CD4-positive, alpha-beta T cell treated with Interleukin-10 for 1 hour (primary cell): ENCODE measurements at regions not wholly inside any gene's neighbourhood (a gene's known extent, or its start where the extent isn't known, plus 50 kb on each side); places are given as distances from the start of the nearest gene placed in this dataset.

Source experiments
- DNase-seq: peaks from one replicate; pipeline ENCODE4 v3.0.0-alpha.2; 2020

DNA sequence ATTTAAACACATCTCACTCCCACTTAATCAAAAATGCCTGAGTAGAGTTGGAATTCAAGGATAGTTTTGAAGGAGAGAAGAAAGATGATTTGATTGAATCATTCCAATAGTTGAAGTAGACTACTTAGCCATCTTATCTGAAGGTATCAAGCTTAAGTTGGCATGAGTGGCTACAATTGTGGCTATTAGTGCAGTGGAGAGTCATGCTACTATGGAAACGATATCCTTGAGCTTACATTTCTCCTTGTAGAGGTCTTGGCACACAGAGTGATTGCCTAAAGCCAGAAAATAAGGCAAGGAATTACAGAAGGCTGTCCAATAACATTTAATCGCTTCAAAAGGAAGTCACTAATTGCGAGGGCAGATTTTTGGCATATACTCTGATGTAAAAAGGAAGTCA is 1022.7 kb downstream of the IGSF11 start:
- no peak for DNase-seq

DNA sequence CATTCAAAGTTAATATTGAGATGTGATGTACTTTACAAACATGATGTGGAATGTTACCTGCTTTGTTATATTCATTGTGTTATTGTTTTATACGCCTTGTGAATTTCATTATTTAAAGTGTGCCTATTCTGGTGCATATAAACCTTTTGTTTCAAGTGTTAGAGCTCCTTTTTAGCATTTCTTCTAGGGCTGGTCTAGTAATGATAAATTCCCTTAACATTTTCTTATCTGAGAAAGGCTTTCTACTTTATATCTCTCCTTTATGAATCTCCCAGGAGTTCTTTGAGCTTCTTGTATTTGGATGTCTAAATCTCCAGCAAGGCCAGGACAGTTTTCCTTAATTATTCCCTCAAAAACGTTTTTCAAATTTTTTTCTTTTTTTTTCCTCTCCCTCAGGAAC is 1005.6 kb downstream of the IGSF11 start:
- no peak for DNase-seq

DNA sequence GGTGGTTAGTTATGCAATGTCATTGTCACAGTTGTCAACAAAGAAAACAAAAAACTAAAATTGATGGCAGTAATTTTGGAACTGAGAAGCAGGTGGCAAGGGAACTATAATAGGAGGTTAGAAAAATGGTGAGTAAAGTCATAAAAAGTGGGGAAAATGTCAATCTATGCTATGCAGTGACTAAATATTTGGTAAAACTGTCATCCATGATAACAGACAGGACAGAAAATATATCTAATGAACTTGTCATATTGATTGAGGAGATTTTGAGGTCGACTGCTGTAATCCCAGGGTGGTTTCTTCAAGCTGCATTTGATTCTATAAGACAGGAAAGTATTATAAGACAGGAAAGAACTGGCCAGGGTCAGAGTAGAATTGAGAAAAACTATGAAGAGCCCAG is 998.4 kb downstream of the IGSF11 start:
- no peak for DNase-seq

DNA sequence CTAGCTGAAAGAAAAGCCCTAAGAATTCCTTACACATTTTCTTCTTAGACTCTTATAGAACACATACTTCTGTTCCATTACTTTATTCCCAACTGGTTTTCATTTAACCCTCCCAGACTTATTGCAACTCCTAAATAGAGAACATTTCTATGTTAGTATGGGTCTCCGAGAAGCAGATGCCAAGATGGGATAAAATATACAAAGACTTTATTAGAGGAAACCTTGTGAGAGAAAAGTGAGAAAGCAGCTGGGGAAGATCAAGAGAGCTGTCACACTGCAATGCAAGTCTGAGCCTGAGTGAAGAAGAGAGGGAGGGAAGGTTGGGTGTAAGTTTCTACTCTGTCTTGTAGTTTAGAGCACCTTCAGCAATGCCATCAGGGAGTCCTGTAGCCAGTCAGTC is 979.3 kb downstream of the IGSF11 start:
- DNase-seq = no peak

DNA sequence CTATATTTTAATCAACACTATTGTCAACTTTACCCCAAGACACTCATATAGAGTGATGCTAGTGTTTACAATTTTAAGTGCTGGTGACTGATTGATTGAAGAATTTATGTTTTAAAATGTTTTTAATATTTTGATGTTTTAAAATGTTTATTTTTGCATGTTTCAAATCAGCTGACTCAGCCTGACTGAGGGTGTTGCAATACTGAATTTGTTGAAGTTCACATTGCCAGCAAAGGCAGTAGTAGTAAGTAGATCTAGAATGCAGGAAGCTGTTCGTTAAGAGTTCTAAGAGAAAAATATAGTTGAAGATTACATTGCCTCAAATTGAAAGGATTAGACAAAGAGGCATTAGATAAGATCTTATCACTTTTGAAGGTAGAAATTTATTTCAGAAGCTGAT is 977.6 kb downstream of the IGSF11 start:
- DNase-seq = no peak

DNA sequence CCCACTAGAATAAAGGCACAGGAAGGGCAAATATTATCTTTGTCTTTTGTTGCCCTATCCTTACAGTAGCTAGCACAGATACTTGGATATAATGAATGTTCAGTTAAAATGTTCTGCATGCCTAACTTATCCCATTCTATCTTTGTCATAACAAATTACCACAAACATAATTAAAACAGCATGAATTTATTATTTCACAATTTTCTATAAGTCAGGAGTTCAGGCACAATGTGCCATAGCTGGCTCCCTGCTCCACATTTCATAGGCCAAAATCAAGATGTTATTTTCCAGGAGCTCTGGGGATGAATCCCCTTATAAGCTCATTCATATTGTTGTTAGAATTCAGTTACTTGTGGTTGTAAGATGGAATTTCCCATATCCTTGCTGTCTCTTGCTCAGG is 975.5 kb downstream of the IGSF11 start:
- no peak for DNase-seq

DNA sequence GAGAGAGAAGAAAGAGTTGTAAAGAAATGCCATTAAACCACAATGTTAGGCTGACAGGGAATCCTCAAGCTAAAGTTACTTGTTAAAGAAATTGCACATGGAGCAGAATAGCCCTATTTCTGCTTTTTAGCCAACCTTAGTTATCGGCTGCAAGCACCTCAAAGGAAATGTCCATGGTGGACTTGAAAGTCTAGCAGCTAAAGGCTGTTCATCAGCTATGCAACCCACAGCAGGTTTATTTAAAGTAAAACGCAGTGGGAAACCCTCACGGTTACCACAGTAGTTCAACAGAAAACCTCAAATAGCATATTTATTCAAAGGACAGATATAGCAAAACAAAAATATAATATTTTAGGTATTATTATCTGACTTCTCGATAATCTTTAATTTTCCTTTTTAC is 967.2 kb downstream of the IGSF11 start:
- DNase-seq = no peak

DNA sequence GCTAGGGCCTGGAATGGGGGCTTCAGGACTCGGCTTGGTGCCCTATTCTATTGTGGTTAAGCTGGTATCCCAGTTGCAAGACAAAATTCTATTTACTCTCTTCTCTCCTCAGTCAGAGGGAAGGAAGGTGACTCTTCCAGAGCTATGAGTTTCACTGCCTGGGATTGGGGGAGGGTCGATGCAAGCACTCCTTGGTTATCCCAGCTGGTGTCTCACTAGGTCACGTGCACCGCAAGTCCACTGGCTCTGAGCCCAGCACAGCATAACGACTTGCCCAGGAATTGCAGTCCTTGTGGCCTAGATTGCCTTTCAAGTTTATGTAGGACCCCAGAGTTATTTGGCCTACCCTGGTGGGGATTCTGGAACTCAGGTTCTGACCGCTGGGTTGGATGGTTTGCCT is 958.8 kb downstream of the IGSF11 start:
- no peak for DNase-seq

DNA sequence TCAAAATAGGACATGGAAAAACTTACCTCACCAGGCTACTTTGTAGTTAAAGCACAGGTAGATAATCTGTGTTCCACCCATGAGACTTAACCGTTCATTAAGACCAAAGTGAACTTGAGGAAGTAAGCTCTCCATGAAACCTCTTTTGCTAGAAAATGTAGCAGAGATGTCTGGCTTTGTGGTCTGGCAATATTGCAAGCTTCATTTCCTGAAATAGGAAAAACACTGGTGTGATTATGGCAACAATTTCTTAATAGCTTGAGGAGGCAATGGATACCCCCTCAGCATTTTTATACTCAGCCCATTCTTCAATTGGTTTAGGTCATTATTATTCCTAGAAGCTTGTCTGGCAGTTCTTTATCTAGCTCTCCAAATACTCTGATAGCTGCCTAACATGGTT is 957.3 kb downstream of the IGSF11 start:
- no peak for DNase-seq

DNA sequence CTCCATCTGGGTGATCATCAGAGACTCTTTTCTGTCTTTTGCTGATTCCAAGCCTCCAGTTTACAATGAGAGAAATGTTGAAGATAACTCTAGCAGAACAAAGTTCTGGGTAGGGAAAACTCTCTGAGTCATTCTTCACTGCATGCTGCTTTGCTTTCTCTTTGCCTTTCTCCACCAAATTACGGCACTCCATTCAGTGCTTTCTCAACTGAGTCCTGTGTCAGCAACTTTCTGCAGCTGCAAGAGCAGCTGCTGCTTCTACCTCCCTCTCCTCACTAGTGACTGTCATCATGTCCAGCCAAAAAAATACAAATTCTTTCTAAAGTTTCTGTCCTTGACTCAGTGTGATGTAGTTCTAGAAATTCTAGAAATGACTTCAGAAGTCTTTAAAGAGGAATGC is 953.8 kb downstream of the IGSF11 start:
- DNase-seq = no peak

DNA sequence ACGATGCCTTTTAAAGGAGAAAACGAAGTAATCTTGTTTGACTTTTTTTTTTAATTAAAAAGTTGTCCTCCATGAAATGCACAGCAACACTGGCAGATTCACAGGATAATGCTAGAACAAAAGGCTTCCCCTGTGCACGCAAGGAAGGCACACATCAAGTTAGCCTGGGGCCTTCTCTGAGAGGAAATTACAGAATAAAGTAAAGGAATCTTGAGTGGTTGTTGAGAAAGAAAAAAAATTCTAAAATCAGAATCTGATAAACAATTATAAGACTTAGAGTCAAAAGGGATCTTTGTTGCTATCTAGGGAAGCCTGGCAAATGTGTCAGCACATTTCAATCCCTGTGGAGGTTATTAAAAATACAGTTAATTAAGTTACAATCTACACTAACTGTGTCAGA is 946.0 kb downstream of the IGSF11 start:
- DNase-seq = no peak

DNA sequence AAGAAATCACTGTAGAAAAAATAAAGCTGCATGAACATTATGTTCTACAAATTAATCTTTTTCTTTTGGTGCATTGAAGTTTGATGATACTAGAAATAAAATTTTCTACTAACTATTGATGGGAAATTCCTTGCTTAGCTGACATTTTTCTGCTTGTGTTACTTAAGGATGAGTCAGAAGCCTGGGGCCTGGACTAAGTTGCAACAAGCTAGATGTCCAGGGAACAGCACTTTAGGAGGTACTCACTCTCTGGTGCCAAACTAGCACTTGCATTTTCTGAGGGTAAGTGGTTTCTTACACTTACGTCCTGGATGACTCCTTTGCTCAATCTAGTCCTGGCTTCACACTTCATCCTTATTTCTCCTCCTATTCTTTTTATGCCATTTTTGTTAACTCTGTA is 945.1 kb downstream of the IGSF11 start:
- DNase-seq = no peak

DNA sequence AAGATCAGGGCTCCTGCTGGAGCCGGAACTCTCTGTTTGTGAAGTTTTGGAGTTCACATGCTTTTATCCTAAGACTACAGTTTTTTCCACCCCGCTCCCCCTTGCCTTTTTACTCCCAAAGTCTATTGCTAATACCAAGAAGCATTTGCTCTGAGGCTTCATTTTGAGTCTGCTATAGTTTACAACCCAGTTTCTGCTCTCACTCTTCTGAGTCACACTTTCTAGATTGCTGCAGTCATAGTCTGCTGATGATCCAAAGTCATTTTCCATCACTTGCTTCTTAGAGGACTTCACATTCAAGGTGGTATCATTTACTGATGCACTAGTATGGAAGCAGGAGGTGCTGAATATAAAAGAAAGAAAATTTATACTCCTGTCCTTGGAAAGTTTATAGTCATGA is 937.4 kb downstream of the IGSF11 start:
- no peak for DNase-seq

DNA sequence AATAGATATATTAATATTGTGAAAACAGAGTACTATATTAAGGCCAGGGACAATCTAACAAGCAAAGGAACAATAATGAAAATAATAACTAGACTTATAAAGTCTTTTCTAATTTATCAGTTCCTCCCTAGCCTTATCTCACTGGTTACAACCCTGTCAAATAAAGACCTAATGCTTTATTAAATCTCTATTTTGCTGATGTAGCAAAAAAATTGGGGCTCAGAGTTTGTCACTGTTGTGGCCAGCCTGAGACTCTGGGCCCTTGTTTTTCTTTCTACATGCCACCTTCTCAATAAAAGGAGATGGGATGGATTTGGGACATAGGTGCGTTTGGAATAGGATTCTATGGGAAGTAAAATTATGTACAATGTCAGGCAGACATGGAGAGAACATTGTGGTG is 937.0 kb downstream of the IGSF11 start:
- DNase-seq = no peak

DNA sequence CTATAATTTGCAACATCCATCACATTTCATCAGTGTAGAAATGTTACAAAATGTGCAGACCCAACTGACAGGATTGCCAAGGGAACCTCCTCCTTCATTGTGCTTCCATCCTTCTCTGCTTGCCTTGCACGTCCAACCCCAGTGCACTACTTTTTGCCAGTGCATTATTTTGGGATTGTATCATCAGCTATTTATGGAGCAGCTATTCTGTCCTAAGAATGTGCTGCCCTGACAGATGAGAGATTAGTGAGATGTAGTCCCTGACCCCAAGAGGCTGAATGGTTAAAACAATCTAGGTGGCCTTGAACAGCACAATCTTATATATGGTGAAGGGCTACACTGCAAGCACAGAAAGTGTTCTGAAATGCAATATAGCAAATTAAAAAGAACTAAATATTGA is 935.8 kb downstream of the IGSF11 start:
- no peak for DNase-seq

DNA sequence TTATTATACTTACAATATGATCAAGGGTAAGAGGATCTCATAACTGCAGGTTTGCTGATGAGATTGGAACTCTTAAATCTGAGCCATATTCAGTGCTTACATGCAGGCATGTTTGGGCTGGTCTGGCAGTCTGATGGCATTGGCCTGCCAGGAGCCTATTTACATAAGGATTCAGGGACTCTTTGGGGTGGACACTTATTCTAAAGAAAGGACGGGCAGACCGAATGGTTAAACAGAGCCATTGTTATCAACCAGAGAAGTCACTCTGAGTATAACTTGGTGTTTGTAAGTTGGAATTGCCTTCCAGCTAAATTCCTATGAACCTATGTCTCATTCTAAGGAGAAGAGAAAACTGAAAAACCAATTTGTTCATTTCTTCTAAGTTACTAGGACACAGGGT is 932.8 kb downstream of the IGSF11 start:
- no peak for DNase-seq

DNA sequence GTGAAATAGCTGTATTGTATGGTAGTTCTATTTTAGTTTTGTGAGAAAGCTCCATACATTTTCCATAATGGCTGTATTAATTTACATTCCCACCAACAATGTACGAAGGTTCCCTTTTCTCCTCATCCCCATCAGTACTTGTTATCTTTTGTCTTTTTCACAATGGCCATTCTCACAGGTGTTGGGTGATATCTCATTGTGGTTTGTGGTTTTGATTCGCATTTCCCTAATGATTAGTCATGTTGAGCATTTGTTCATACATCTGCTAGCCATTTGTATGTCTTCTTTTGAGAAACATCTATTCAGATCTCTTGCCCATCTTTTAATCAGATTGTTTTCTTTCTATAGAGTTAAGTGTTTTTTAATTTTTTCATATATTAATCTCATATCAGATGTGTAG is 931.9 kb downstream of the IGSF11 start:
- DNase-seq = no peak

DNA sequence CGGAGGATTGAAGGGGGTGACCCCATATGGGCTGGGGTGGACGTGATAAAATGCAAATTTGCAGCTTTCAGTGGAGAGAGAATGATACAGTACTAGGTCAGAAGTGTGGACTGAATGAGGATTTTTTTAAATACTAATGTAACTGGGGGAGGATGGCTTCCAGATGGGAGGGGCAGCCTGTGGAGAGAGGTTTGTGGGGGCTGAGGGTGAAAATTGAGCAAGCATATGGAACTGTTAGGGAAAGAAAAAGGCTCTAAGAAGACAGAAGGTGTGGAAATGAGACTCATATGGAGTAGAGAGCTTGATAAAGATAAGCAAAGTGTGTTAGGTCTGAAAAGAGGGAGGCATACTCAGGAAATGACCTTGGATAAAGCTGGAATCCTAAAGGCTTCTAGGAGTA is 926.4 kb downstream of the IGSF11 start:
- DNase-seq = no peak

DNA sequence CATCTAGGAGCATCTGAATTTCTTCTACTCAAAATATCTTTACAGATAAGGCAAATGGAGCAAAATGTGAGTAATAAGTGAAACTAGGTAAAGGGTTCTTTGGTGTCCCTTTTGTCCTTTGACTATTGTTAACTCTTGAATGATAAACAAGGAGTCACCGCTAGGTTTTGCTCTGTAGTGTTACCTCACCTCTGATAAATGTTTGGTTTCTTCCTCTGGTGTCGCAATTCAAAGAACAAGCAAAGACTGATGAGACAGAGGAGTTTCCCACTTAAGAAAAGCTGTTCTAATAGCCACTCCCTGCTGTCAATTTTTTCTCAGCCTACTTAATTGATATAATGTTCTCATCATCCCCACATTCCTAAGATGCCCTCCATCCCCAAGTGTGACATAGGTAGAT is 925.9 kb downstream of the IGSF11 start:
- no peak for DNase-seq

DNA sequence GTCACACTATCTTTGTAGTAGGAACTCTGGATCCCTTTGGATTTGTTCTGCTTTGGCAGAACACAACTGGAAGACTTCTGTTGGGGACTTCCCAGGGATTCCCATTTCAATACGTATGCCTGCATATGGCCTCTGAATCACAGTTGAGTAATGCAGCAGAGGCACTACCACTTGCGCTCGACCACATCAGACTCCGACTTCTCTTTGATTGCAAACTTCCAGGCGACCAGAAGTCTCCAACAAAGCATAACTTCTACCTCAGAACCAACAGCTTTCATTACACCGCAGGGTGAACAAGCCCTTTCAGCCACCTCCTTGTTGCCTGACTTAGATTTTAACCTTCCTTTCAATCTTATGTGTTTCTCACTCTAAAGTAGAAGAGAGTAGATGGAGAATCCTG is 924.4 kb downstream of the IGSF11 start:
- DNase-seq = no peak

DNA sequence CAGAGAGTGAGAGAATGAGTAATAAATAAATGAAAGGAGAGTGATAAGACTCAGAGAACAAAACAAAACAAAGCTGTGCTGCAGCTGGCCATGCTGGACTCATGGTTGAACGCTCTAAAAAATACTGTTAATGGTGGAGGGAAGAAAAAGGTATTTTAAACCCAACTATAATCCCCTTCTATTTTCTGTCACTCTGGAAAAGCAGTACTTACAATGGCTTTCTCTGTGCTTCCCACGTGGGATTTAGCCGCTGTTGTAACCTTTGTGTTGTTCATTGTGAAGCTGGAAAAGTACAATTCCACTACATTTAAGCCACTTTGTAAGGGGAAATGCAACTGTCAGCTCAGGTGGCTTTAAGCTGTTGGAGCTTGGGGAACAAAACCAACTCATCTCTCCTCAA is 917.7 kb downstream of the IGSF11 start:
- DNase-seq = no peak

DNA sequence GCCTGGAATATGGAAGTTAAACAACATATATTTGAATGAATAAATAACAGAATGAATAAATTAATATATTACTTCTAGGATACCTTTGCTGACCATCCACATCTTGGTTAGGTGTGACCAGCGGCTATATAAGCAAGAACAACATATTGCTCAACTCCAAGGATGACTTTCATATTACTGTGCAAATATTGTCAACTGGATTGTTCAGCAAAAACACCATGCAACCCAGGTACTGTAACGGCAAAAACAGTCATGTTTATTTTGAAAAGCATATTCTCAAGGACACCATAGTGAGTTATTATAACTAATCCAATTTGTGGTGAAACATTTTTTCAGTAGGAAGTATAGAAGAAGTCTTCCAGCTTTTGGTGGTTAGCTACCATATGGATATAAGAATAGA is 907.9 kb downstream of the IGSF11 start:
- DNase-seq = no peak

DNA sequence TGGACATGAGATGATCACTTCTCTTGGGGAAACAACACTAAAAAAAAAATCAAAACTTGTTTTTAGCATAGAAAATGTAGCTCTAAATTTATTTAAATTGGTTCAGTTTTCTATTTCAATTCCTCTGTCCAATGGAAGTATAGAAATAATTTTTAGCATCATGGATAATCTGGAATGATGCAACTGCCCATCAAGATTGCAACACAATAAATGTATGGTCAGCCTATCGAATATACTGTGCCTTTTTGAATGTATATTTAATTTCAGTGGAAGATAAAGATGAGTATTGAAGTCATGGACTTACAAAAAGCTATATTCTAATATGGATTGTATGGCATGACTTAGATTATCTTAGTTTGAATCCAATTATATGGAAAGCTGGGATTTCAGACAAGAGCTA is 906.7 kb downstream of the IGSF11 start:
- no peak for DNase-seq

DNA sequence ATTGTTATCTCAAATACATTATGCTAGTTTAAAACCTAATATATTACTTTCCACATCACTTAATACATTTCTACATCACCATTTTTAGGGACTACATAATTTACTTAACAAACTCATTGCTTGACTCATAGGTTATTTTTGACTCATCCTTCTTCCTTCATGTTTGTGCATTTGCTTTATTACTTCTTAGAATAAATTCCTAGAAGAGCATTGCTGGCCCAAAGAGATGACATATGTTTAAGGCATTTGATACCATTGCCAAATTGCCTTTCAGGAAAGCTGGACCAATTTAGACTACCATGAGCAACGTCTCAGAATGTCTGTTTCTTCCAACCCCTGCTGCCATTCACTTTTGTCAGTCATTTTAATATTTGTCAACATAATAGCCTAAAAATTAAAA is 905.8 kb downstream of the IGSF11 start:
- no peak for DNase-seq

DNA sequence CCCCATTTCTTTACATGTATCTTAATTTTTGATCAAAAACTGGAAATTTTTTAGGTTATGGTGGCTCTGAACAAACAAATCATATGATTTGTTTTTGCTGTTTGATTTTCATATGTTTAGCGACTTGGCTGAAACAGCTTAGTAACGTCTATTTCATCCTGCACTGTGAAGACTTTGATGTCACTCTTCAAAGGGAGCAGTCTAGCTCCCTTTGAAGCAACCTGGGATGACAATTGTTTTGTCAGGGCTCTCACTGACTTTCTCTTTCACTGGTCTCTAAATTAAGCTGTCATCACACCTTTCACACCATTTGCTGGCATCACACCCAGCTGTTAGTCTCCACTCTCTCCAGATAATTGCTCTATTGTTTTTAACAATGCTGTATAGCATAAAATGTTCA is 896.9 kb downstream of the IGSF11 start:
- DNase-seq = no peak

DNA sequence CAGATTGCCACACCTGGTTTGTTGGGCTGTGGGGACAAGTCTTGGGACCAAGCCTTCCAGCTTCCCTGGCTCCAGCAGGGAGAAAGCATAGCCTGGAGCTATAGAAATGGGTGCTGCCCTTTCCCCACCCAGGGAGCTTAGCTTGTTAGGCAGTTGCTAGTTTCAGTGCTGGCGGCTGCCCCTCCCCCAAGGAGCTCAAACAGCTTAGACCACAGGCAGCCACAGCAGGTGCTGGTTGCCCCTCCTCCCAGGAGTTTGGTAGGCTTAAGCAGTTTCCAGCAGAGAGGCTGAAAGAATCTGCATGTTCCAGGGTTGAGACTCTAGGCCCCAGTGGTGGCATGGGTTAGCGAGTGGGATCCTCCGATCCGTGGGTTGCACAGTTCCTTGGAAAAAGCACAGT is 889.7 kb downstream of the IGSF11 start:
- no peak for DNase-seq
